Astrocyte (in vitro differentiated cells and primary cell): ENCODE measurements at regions not wholly inside any gene's neighbourhood (a gene's known extent, or its start where the extent isn't known, plus 50 kb on each side); places are given as distances from the start of the nearest gene placed in this dataset.

Source experiments
- CTCF ChIP-seq: IDR thresholded peaks from 2 replicates; pipeline ENCODE4 v1.5.1; 2011; ENCODE audit warnings: low read depth, mild to moderate bottlenecking, inconsistent platforms, low read length, moderate library complexity; ENCODE audit not compliant: insufficient read depth
- EZH2 ChIP-seq: IDR thresholded peaks from 2 replicates; pipeline ENCODE4 v1.6.1; 2012; ENCODE audit warnings: mild to moderate bottlenecking, low read length, inconsistent platforms; ENCODE audit not compliant: insufficient read depth

- TF ChIP-seq CTCF (no peak), EZH2 (no peak)
Observed at GRCh38 chr11:109112821-109113280, 309.1 kb upstream of the C11orf87 start.
